ENCODE measurements at regions not wholly inside any gene's neighbourhood (a gene's known extent, or its start where the extent isn't known, plus 50 kb on each side); places are given as distances from the start of the nearest gene placed in this dataset.

DNA sequence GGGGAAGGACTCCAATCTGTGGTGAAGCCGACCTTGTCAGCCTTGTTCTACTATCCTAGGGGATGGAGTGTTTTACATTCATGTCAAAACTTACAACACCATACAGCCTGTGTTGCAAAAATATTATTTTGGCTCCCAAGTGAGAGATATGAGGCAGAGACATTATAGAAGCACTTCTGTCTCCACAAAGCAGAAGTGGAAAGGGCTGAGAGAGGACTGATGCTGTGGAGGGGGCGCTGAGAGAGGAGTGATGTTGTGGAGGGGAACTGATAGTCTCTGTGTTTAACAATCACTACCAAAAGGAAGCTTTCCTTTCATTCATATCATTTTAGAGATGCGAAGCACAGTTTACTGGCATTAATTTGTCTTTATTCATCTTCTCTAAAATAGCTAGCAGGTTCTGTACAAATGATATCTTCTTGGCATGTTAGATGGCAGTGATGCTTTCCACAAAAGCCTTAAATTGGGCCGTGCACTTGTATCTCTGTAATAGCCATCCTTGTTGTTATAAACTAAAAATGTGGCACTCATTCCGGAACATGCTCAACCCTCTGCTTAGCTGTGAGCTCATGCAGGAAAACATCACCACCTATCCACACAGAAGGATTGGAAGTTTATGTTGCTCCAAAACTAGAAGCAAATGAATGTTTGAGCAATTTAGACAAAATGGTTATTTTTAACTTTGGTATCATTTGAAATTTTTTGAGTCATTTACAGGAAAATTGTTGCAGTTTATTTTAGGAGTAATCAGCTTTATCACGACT lies 134.6 kb upstream of the TP63 start:
- TF ChIP-seq, protein P1, sequence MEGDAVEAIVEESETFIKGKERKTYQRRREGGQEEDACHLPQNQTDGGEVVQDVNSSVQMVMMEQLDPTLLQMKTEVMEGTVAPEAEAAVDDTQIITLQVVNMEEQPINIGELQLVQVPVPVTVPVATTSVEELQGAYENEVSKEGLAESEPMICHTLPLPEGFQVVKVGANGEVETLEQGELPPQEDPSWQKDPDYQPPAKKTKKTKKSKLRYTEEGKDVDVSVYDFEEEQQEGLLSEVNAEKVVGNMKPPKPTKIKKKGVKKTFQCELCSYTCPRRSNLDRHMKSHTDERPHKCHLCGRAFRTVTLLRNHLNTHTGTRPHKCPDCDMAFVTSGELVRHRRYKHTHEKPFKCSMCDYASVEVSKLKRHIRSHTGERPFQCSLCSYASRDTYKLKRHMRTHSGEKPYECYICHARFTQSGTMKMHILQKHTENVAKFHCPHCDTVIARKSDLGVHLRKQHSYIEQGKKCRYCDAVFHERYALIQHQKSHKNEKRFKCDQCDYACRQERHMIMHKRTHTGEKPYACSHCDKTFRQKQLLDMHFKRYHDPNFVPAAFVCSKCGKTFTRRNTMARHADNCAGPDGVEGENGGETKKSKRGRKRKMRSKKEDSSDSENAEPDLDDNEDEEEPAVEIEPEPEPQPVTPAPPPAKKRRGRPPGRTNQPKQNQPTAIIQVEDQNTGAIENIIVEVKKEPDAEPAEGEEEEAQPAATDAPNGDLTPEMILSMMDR (IDR thresholded peaks at IDR 0.05; ENCODE audit: insufficient read depth, low read length): no peak
- TF ChIP-seq GABPA (IDR thresholded peaks at IDR 0.05; ENCODE audit: low read depth) (no peak), POLR2AphosphoS5 (IDR thresholded peaks at IDR 0.05; ENCODE audit: low read depth) (no peak)

Data from HL-60 (cell line).